IMR-90 (cell line): ENCODE measurements at regions not wholly inside any gene's neighbourhood (a gene's known extent, or its start where the extent isn't known, plus 50 kb on each side); places are given as distances from the start of the nearest gene placed in this dataset.

Experiments used
- ATAC-seq: fragments of 200-7000 bp; cut with Tn5 transposase; 2 replicates; pipeline ENCODE4 v1.9.1; 2020; ENCODE audit warnings: low read depth, mild to moderate bottlenecking, moderate library complexity
- BruUV-seq: library from RNA; stranded (reverse); fragments of 400-500 nt; replicated peaks from 2 replicates; lab custom pipeline; 2021; lab: Mats Ljungman, UMichigan
- CTCF ChIA-PET: fragments of 300-600 bp; formaldehyde crosslinking; extraction: SDS; loops from one replicate; lab custom pipeline; 2021; ENCODE audit warnings: antibody characterized with exemption; lab: Yijun Ruan, JAX
- POLR2A ChIA-PET: fragments of 300-600 bp; sonication (Branson Sonifier 250); formaldehyde crosslinking; loops from one replicate; lab custom pipeline; 2022; ENCODE audit warnings: antibody characterized with exemption; ENCODE audit not compliant: unreplicated experiment; lab: Charles Lee
- DNase-seq: peaks from one replicate; pipeline ENCODE4 v3.0.0; 2013
- H2AFZ ChIP-seq: replicated peaks from 2 replicates; pipeline ENCODE3; 2013; ENCODE audit warnings: low read length, mild to moderate bottlenecking; ENCODE audit not compliant: poor library complexity
- H2AK5ac ChIP-seq: 2 replicates; pipeline ENCODE4 v1.6.1; 2013; ENCODE audit warnings: low read depth, low read length, inconsistent platforms
- H2AK9ac ChIP-seq: replicated peaks from 2 replicates; pipeline ENCODE3; 2013; ENCODE audit warnings: mild to moderate bottlenecking, low read depth, low read length, moderate library complexity; ENCODE audit not compliant: poor library complexity
- H2BK120ac ChIP-seq: 2 replicates; pipeline ENCODE4 v1.6.1; 2013; ENCODE audit warnings: low read depth, low read length, inconsistent platforms
- H2BK15ac ChIP-seq: 3 replicates; pipeline ENCODE4 v1.6.1; 2013; ENCODE audit warnings: low read depth, low read length, inconsistent platforms
- H2BK20ac ChIP-seq: 2 replicates; pipeline ENCODE4 v1.6.1; 2013; ENCODE audit warnings: low read depth, mild to moderate bottlenecking, inconsistent platforms, low read length, moderate library complexity
- H2BK5ac ChIP-seq: 2 replicates; pipeline ENCODE4 v1.6.1; 2013; ENCODE audit warnings: mild to moderate bottlenecking, low read depth, low read length, inconsistent platforms; ENCODE audit not compliant: poor library complexity, severe bottlenecking
- H3K14ac ChIP-seq: replicated peaks from 2 replicates; pipeline ENCODE4 v1.6.1; 2013; ENCODE audit warnings: low read depth, low read length, inconsistent platforms
- H3K18ac ChIP-seq: 2 replicates; pipeline ENCODE4 v1.6.1; 2013; ENCODE audit warnings: low read depth, low read length, control low read depth
- H3K23ac ChIP-seq: 2 replicates; pipeline ENCODE4 v1.6.1; 2013; ENCODE audit warnings: low read depth, low read length, inconsistent platforms
- H3K27ac ChIP-seq: 2 replicates; pipeline ENCODE4 v1.5.1; 2013; ENCODE audit warnings: mild to moderate bottlenecking, control low read depth, low read length; ENCODE audit not compliant: insufficient read depth
- H3K27me3 ChIP-seq: 2 replicates; pipeline ENCODE4 v1.6.1; 2013; ENCODE audit warnings: low read length; ENCODE audit not compliant: control insufficient read depth, insufficient read depth
- H3K36me3 ChIP-seq: 2 replicates; pipeline ENCODE4 v1.6.1; 2013; ENCODE audit warnings: low read length, mixed read lengths; ENCODE audit not compliant: control insufficient read depth, insufficient read depth
- H3K4ac ChIP-seq: 2 replicates; pipeline ENCODE4 v1.6.1; 2013; ENCODE audit warnings: low read depth, low read length, inconsistent platforms
- H3K4me1 ChIP-seq: 2 replicates; pipeline ENCODE4 v1.6.1; 2013; ENCODE audit warnings: low read length, mixed read lengths; ENCODE audit not compliant: control insufficient read depth, insufficient read depth
- H3K4me2 ChIP-seq: 2 replicates; pipeline ENCODE4 v1.6.1; 2013; ENCODE audit warnings: low read depth, mild to moderate bottlenecking, control low read depth, low read length, moderate library complexity
- H3K4me3 ChIP-seq: 2 replicates; pipeline ENCODE4 v1.5.1; 2013; ENCODE audit warnings: low read depth, mild to moderate bottlenecking, control low read depth, low read length, moderate library complexity; ENCODE audit not compliant: insufficient read depth
- H3K56ac ChIP-seq: 2 replicates; pipeline ENCODE4 v1.6.1; 2013; ENCODE audit warnings: low read length, inconsistent platforms; ENCODE audit not compliant: insufficient read depth; ENCODE audit errors: extremely low read depth
- H3K79me1 ChIP-seq, 2 experiments: 2 replicates each; pipeline ENCODE4 v1.6.1; 2013; ENCODE audit warnings: low read length in 2 of 2, inconsistent platforms in 1 of 2, low read depth in 1 of 2
- H3K9ac ChIP-seq: 2 replicates; pipeline ENCODE4 v1.6.1; 2013; ENCODE audit warnings: low read depth, low read length, control low read depth
- H3K9me1 ChIP-seq: 2 replicates; pipeline ENCODE4 v1.6.1; 2013; ENCODE audit warnings: low read length, inconsistent platforms; ENCODE audit not compliant: insufficient read depth
- H3K9me3 ChIP-seq: 2 replicates; pipeline ENCODE4 v1.6.1; 2013; ENCODE audit warnings: low read length; ENCODE audit not compliant: control insufficient read depth, insufficient read depth
- H4K20me1 ChIP-seq: 2 replicates; pipeline ENCODE4 v1.6.1; 2013; ENCODE audit warnings: low read length, inconsistent platforms; ENCODE audit not compliant: insufficient read depth
- H4K5ac ChIP-seq: 2 replicates; pipeline ENCODE4 v1.6.1; 2013; ENCODE audit warnings: mild to moderate bottlenecking, low read depth, low read length, control low read depth
- H4K8ac ChIP-seq, 2 experiments: 2 replicates each; pipeline ENCODE4 v1.6.1; 2013; ENCODE audit warnings: low read depth in 2 of 2, low read length in 2 of 2, control low read depth in 1 of 2, inconsistent platforms in 1 of 2
- H4K91ac ChIP-seq: 2 replicates; pipeline ENCODE4 v1.6.1; 2013; ENCODE audit warnings: low read depth, low read length, inconsistent platforms; ENCODE audit not compliant: insufficient read depth
- CEBPB ChIP-seq: IDR thresholded peaks from 2 replicates; pipeline ENCODE4 v1.6.1; 2012; ENCODE audit warnings: low read depth, low read length, improper control_type of control experiment
- CTCF ChIP-seq: conservative IDR thresholded peaks from 2 replicates; pipeline ENCODE4 v1.5.1; 2012; ENCODE audit warnings: mild to moderate bottlenecking, low read depth, low read length, improper control_type of control experiment
- ELK1 ChIP-seq: fragments of 150-350 bp; IDR thresholded peaks from 2 replicates; pipeline ENCODE4 v1.6.1; 2016; ENCODE audit warnings: low read depth, mild to moderate bottlenecking, low read length, moderate library complexity, borderline replicate concordance
- FOS ChIP-seq: fragments of 150-350 bp; IDR thresholded peaks from 2 replicates; pipeline ENCODE4 v1.6.1; 2016; ENCODE audit warnings: low read depth, low read length
- MAFK ChIP-seq: IDR thresholded peaks from 2 replicates; pipeline ENCODE4 v1.6.1; 2012; ENCODE audit warnings: low read depth, low read length, improper control_type of control experiment
- MXI1 ChIP-seq: IDR thresholded peaks from 2 replicates; pipeline ENCODE4 v1.6.1; 2012; ENCODE audit warnings: low read depth, mild to moderate bottlenecking, low read length, moderate library complexity, borderline replicate concordance
- NFE2L2 ChIP-seq: fragments of 150-350 bp; IDR thresholded peaks from 2 replicates; pipeline ENCODE4 v1.6.1; 2016; ENCODE audit warnings: low read depth, mild to moderate bottlenecking, low read length
- POLR2A ChIP-seq: IDR thresholded peaks from 2 replicates; pipeline ENCODE4 v1.6.1; 2012; ENCODE audit warnings: mild to moderate bottlenecking, low read depth, low read length
- USF2 ChIP-seq: fragments of 150-350 bp; IDR thresholded peaks from 2 replicates; pipeline ENCODE4 v1.6.1; 2017; ENCODE audit warnings: mild to moderate bottlenecking, antibody characterized with exemption, low read length, low read depth
- WGBS, 2 experiments: methylation state at CpG; one replicate each; pipeline versions ENCODE4 v1.1.5 to v1.1.7; 2013; ENCODE audit warnings: missing lambda C conversion rate in 2 of 2; ENCODE audit not compliant: insufficient read length in 1 of 2; ENCODE audit errors: extremely low coverage in 2 of 2; 5-methylcytosine and 5-hydroxymethylcytosine counted together
- dilution Hi-C: fragments of 300-500 bp; cut with HindIII; formaldehyde crosslinking; loops from one replicate; pipeline ENCODE4 v1.14.3; 2018; ENCODE audit warnings: low sequenced_read_pairs; ENCODE audit not compliant: unreplicated experiment
- in situ Hi-C: fragments of 300-500 bp; cut with MboI; formaldehyde crosslinking; loops from 3 replicates; pipeline ENCODE4 v1.14.3; 2019; ENCODE audit warnings: low sequenced_read_pairs, inconsistent platforms, mixed read lengths
- intact Hi-C: fragments of 100-400 bp; cut with micrococcal nuclease; formaldehyde crosslinking; loops from 2 replicates; pipeline ENCODE4 v1.10.0; 2022

- peak; percentile 57 for DNase-seq
- CTCF ChIA-PET = no interaction called here
- no peaks in the 10 kb centered on the region for H4K20me1 ChIP-seq
These were observed 148.7 kb downstream of the DYRK2 start for GRCh38 chr12:67797185-67797741.

More at GRCh38 chr12:67797185-67797741, 148.7 kb downstream of the DYRK2 start:
- H3K9me3 ChIP-seq = no peaks in the 10 kb centered on the region
- no peak overlapping the region for H3K23ac ChIP-seq
- no peak overlapping the region; the same call in 1 of the 2 replicates for H3K14ac ChIP-seq
- H2BK5ac ChIP-seq = no peak overlapping the region
- H3K4me1 ChIP-seq = peaks cover 7% of the 10 kb centered on the region
- H3K4me2 ChIP-seq = peak overlapping the region; percentile 0; the same call in 1 of the 2 replicates
- no peak overlapping the region for H3K18ac ChIP-seq
- no peak overlapping the region; the same call in 1 of the 2 replicates for H3K4ac ChIP-seq
- H2AFZ ChIP-seq = no peak overlapping the region
- H2AK9ac ChIP-seq = no peak overlapping the region
- H2BK15ac ChIP-seq = no peak overlapping the region
- BruUV-seq = no TSS peak
- ATAC-seq = peak; percentile 68
- TF ChIP-seq ELK1 (no peak), MXI1 (no peak), POLR2A (no peak), FOS (no peak), CTCF (no peak), USF2 (no peak), CEBPB (no peak), NFE2L2 (no peak), MAFK (no peak)
- intact Hi-C loops = no loop called here
- no peaks in the 10 kb centered on the region for H3K27me3 ChIP-seq
- POLR2A ChIA-PET = no interaction called here
- no peaks in the 10 kb centered on the region for H3K36me3 ChIP-seq
- no peak overlapping the region for H4K91ac ChIP-seq
- H3K9ac ChIP-seq = no peak overlapping the region
- H3K27ac ChIP-seq = no peak overlapping the region
- H2BK20ac ChIP-seq = no peak overlapping the region
- no peaks in the 10 kb centered on the region for H3K79me1 ChIP-seq
- H4K8ac ChIP-seq = no peak overlapping the region
- no peak overlapping the region; the same call in 1 of the 2 replicates for H3K56ac ChIP-seq
- in situ Hi-C loops = no loop called here
- H2BK120ac ChIP-seq = 0 out of 2 replicates have a peak overlapping the region, but pooled peaks have one; percentile 14
- H4K5ac ChIP-seq = no peak overlapping the region
- no peak overlapping the region for H2AK5ac ChIP-seq
- dilution Hi-C loops = no loop called here
- 83% methylated on average over 1 of the region's 8 CpGs; no CpG with 5 or more reads in 1 of the 2 experiments for WGBS, 2 experiments
- H3K4me3 ChIP-seq = no peak overlapping the region
- H3K9me1 ChIP-seq = 0 out of 2 replicates have a peak, but pooled peaks cover 2% of the 10 kb centered on the region
